IMR-90 (cell line): ENCODE measurements at regions not wholly inside any gene's neighbourhood (a gene's known extent, or its start where the extent isn't known, plus 50 kb on each side); places are given as distances from the start of the nearest gene placed in this dataset.
"Not testable (repeated sequence)": the region's sequence is repeated elsewhere in the genome, so short reads cannot be mapped to it uniquely, and the experiment has no call there.

Source experiments
- ATAC-seq: fragments of 200-7000 bp; cut with Tn5 transposase; 2 replicates; pipeline ENCODE4 v1.9.1; 2020; ENCODE audit warnings: low read depth, mild to moderate bottlenecking, moderate library complexity
- BruUV-seq: library from RNA; stranded (reverse); fragments of 400-500 nt; replicated peaks from 2 replicates; lab custom pipeline; 2021; lab: Mats Ljungman, UMichigan
- CTCF ChIA-PET: fragments of 300-600 bp; formaldehyde crosslinking; extraction: SDS; loops from one replicate; lab custom pipeline; 2021; ENCODE audit warnings: antibody characterized with exemption; lab: Yijun Ruan, JAX
- POLR2A ChIA-PET: fragments of 300-600 bp; sonication (Branson Sonifier 250); formaldehyde crosslinking; loops from one replicate; lab custom pipeline; 2022; ENCODE audit warnings: antibody characterized with exemption; ENCODE audit not compliant: unreplicated experiment; lab: Charles Lee
- DNase-seq: peaks from one replicate; pipeline ENCODE4 v3.0.0; 2013
- H2AFZ ChIP-seq: replicated peaks from 2 replicates; pipeline ENCODE3; 2013; ENCODE audit warnings: low read length, mild to moderate bottlenecking; ENCODE audit not compliant: poor library complexity
- H2AK5ac ChIP-seq: 2 replicates; pipeline ENCODE4 v1.6.1; 2013; ENCODE audit warnings: low read depth, low read length, inconsistent platforms
- H2AK9ac ChIP-seq: replicated peaks from 2 replicates; pipeline ENCODE3; 2013; ENCODE audit warnings: mild to moderate bottlenecking, low read depth, low read length, moderate library complexity; ENCODE audit not compliant: poor library complexity
- H2BK120ac ChIP-seq: 2 replicates; pipeline ENCODE4 v1.6.1; 2013; ENCODE audit warnings: low read depth, low read length, inconsistent platforms
- H2BK15ac ChIP-seq: 3 replicates; pipeline ENCODE4 v1.6.1; 2013; ENCODE audit warnings: low read depth, low read length, inconsistent platforms
- H2BK20ac ChIP-seq: 2 replicates; pipeline ENCODE4 v1.6.1; 2013; ENCODE audit warnings: low read depth, mild to moderate bottlenecking, inconsistent platforms, low read length, moderate library complexity
- H2BK5ac ChIP-seq: 2 replicates; pipeline ENCODE4 v1.6.1; 2013; ENCODE audit warnings: mild to moderate bottlenecking, low read depth, low read length, inconsistent platforms; ENCODE audit not compliant: poor library complexity, severe bottlenecking
- H3K14ac ChIP-seq: replicated peaks from 2 replicates; pipeline ENCODE4 v1.6.1; 2013; ENCODE audit warnings: low read depth, low read length, inconsistent platforms
- H3K18ac ChIP-seq: 2 replicates; pipeline ENCODE4 v1.6.1; 2013; ENCODE audit warnings: low read depth, low read length, control low read depth
- H3K23ac ChIP-seq: 2 replicates; pipeline ENCODE4 v1.6.1; 2013; ENCODE audit warnings: low read depth, low read length, inconsistent platforms
- H3K27ac ChIP-seq: 2 replicates; pipeline ENCODE4 v1.5.1; 2013; ENCODE audit warnings: mild to moderate bottlenecking, control low read depth, low read length; ENCODE audit not compliant: insufficient read depth
- H3K27me3 ChIP-seq: 2 replicates; pipeline ENCODE4 v1.6.1; 2013; ENCODE audit warnings: low read length; ENCODE audit not compliant: control insufficient read depth, insufficient read depth
- H3K36me3 ChIP-seq: 2 replicates; pipeline ENCODE4 v1.6.1; 2013; ENCODE audit warnings: low read length, mixed read lengths; ENCODE audit not compliant: control insufficient read depth, insufficient read depth
- H3K4ac ChIP-seq: 2 replicates; pipeline ENCODE4 v1.6.1; 2013; ENCODE audit warnings: low read depth, low read length, inconsistent platforms
- H3K4me1 ChIP-seq: 2 replicates; pipeline ENCODE4 v1.6.1; 2013; ENCODE audit warnings: low read length, mixed read lengths; ENCODE audit not compliant: control insufficient read depth, insufficient read depth
- H3K4me2 ChIP-seq: 2 replicates; pipeline ENCODE4 v1.6.1; 2013; ENCODE audit warnings: low read depth, mild to moderate bottlenecking, control low read depth, low read length, moderate library complexity
- H3K4me3 ChIP-seq: 2 replicates; pipeline ENCODE4 v1.5.1; 2013; ENCODE audit warnings: low read depth, mild to moderate bottlenecking, control low read depth, low read length, moderate library complexity; ENCODE audit not compliant: insufficient read depth
- H3K56ac ChIP-seq: 2 replicates; pipeline ENCODE4 v1.6.1; 2013; ENCODE audit warnings: low read length, inconsistent platforms; ENCODE audit not compliant: insufficient read depth; ENCODE audit errors: extremely low read depth
- H3K79me1 ChIP-seq, 2 experiments: 2 replicates each; pipeline ENCODE4 v1.6.1; 2013; ENCODE audit warnings: low read length in 2 of 2, inconsistent platforms in 1 of 2, low read depth in 1 of 2
- H3K9ac ChIP-seq: 2 replicates; pipeline ENCODE4 v1.6.1; 2013; ENCODE audit warnings: low read depth, low read length, control low read depth
- H3K9me1 ChIP-seq: 2 replicates; pipeline ENCODE4 v1.6.1; 2013; ENCODE audit warnings: low read length, inconsistent platforms; ENCODE audit not compliant: insufficient read depth
- H3K9me3 ChIP-seq: 2 replicates; pipeline ENCODE4 v1.6.1; 2013; ENCODE audit warnings: low read length; ENCODE audit not compliant: control insufficient read depth, insufficient read depth
- H4K20me1 ChIP-seq: 2 replicates; pipeline ENCODE4 v1.6.1; 2013; ENCODE audit warnings: low read length, inconsistent platforms; ENCODE audit not compliant: insufficient read depth
- H4K5ac ChIP-seq: 2 replicates; pipeline ENCODE4 v1.6.1; 2013; ENCODE audit warnings: mild to moderate bottlenecking, low read depth, low read length, control low read depth
- H4K8ac ChIP-seq, 2 experiments: 2 replicates each; pipeline ENCODE4 v1.6.1; 2013; ENCODE audit warnings: low read depth in 2 of 2, low read length in 2 of 2, control low read depth in 1 of 2, inconsistent platforms in 1 of 2
- H4K91ac ChIP-seq: 2 replicates; pipeline ENCODE4 v1.6.1; 2013; ENCODE audit warnings: low read depth, low read length, inconsistent platforms; ENCODE audit not compliant: insufficient read depth
- WGBS, 2 experiments: methylation state at CpG; one replicate each; pipeline versions ENCODE4 v1.1.5 to v1.1.7; 2013; ENCODE audit warnings: missing lambda C conversion rate in 2 of 2; ENCODE audit not compliant: insufficient read length in 1 of 2; ENCODE audit errors: extremely low coverage in 2 of 2; 5-methylcytosine and 5-hydroxymethylcytosine counted together
- dilution Hi-C: fragments of 300-500 bp; cut with HindIII; formaldehyde crosslinking; loops from one replicate; pipeline ENCODE4 v1.14.3; 2018; ENCODE audit warnings: low sequenced_read_pairs; ENCODE audit not compliant: unreplicated experiment
- in situ Hi-C: fragments of 300-500 bp; cut with MboI; formaldehyde crosslinking; loops from 3 replicates; pipeline ENCODE4 v1.14.3; 2019; ENCODE audit warnings: low sequenced_read_pairs, inconsistent platforms, mixed read lengths
- intact Hi-C: fragments of 100-400 bp; cut with micrococcal nuclease; formaldehyde crosslinking; loops from 2 replicates; pipeline ENCODE4 v1.10.0; 2022

DNA sequence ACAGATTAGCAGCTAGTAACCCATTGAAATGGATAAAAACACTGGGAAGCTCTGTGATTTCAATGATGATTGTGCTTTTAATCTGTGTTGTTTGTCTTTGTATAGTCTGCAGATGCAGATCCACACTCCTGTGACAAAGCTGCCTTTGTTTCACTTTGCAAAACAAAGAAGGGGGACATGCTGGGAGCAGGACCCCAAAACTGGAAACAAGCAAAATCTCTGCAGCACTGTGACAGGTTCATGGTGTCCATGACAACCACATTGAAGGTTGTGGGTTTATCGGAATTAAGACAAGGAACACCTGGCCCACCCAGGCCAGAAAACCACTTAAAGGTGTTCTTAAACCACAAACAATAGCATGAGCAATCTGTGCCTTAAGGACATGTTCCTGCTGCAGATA is 95.6 kb upstream of the PTGDR start:
- H3K4me2 ChIP-seq, H3K23ac ChIP-seq, intact Hi-C loops, H2AK9ac ChIP-seq, H3K56ac ChIP-seq, H2AFZ ChIP-seq, H3K4ac ChIP-seq, H2AK5ac ChIP-seq, H2BK5ac ChIP-seq, H2BK15ac ChIP-seq, in situ Hi-C loops, CTCF ChIA-PET, H3K9ac ChIP-seq, H3K36me3 ChIP-seq, H3K18ac ChIP-seq, BruUV-seq, H4K8ac ChIP-seq, H3K4me3 ChIP-seq, H2BK20ac ChIP-seq, H4K20me1 ChIP-seq, H2BK120ac ChIP-seq, H3K9me1 ChIP-seq, H3K14ac ChIP-seq, POLR2A ChIA-PET, ATAC-seq, dilution Hi-C loops, H3K27me3 ChIP-seq, H4K5ac ChIP-seq, H3K79me1 ChIP-seq, H4K91ac ChIP-seq, H3K27ac ChIP-seq, H3K4me1 ChIP-seq, DNase-seq: not testable (repeated sequence)
- WGBS, 2 experiments = no CpG with 5 or more reads among the region's 1 CpG
- peaks cover 10% of the 10 kb centered on the region for H3K9me3 ChIP-seq
